Mucosa of stomach (tissue), 1 donor: ENCODE measurements at regions not wholly inside any gene's neighbourhood (a gene's known extent, or its start where the extent isn't known, plus 50 kb on each side); places are given as distances from the start of the nearest gene placed in this dataset.
"Not testable (repeated sequence)": the region's sequence is repeated elsewhere in the genome, so short reads cannot be mapped to it uniquely, and the experiment has no call there.

Experiments used
- H3K27me3 ChIP-seq: one replicate; pipeline ENCODE4 v1.7.0; 2013; ENCODE audit warnings: mild to moderate bottlenecking, low read length; ENCODE audit not compliant: control insufficient read depth, insufficient read depth
- H3K36me3 ChIP-seq: one replicate; pipeline ENCODE4 v1.7.0; 2013; ENCODE audit warnings: low read length; ENCODE audit not compliant: control insufficient read depth, insufficient read depth
- H3K4me1 ChIP-seq: one replicate; pipeline ENCODE4 v1.7.0; 2013; ENCODE audit warnings: mild to moderate bottlenecking, low read length; ENCODE audit not compliant: control insufficient read depth, insufficient read depth
- H3K4me3 ChIP-seq: one replicate; pipeline ENCODE4 v1.7.0; 2013; ENCODE audit warnings: low read length
- H3K9ac ChIP-seq: one replicate; pipeline ENCODE4 v1.7.0; 2013; ENCODE audit warnings: mild to moderate bottlenecking, low read length, moderate library complexity
- H3K9me3 ChIP-seq: one replicate; pipeline ENCODE4 v1.7.0; 2013; ENCODE audit warnings: mild to moderate bottlenecking, low read length, moderate library complexity; ENCODE audit not compliant: control insufficient read depth
- donor health status: Pancreatic carcinoma.

DNA sequence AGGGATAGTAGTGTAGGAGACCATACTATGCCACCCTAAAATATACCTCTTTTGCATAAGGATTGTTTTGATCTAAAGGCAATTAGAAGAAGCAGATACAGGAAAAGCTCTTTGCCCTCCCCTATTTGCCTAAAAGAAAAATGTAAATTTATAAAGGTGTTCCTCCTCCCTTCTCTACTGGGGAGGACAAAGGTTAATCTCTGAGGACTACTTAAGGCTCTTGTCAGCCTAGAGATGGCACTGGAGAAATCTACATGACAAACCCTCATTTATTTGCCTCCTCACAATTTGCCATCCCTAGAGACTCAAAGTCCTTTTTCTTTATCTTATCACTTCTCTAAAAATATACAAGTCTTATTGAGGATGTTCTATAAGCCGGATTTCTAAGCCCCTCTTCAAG is 1021.8 kb downstream of the STPG2 start:
- H3K36me3 ChIP-seq = no peaks in the 10 kb centered on the region
- H3K27me3 ChIP-seq = no peaks in the 10 kb centered on the region
- H3K9ac ChIP-seq = no peak overlapping the region
- no peaks in the 10 kb centered on the region for H3K4me1 ChIP-seq
- no peak overlapping the region for H3K4me3 ChIP-seq
- no peaks in the 10 kb centered on the region for H3K9me3 ChIP-seq

DNA sequence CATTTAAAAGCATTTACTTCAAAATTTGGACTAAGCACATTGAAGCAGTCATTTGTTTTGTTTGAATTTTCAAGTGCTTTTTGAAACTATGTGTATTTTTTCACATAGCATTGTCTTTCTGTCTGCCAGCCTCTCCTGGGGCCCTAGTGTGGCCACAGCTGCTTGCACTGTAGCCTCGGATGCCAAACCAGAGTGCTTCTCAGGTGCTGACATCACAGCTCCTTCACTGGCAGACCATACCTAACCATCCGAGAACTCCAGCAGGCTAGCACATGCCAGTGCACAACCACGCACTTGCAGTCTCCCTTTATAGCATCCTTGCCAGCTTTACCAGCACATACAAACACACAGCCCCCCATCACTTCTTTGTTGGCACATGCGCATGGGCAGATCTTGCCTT is 1019.7 kb downstream of the STPG2 start:
- no peak overlapping the region for H3K4me3 ChIP-seq
- no peaks in the 10 kb centered on the region for H3K27me3 ChIP-seq
- no peaks in the 10 kb centered on the region for H3K9me3 ChIP-seq
- H3K9ac ChIP-seq = no peak overlapping the region
- no peaks in the 10 kb centered on the region for H3K36me3 ChIP-seq
- H3K4me1 ChIP-seq = no peaks in the 10 kb centered on the region

DNA sequence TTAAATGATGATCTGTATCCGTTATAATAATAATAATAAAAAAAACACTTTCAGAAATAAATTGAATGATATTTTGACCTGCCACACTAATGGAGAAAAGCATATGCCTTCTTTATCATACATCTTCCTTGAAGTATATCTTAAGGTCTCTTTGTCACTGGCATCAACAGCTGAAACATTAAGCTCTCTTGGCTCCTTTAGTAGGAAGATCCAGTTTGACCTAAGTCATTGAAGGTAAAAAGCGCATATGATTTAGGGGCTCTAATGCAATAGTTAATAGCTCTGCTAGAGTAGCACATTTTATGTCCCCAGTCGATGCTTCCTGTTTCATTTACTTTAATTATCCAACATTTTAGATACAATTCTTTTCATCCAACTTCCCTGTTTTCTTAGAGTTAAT is 1010.8 kb downstream of the STPG2 start:
- H3K36me3 ChIP-seq = no peaks in the 10 kb centered on the region
- H3K4me3 ChIP-seq = no peak overlapping the region
- no peaks in the 10 kb centered on the region for H3K27me3 ChIP-seq
- no peak overlapping the region for H3K9ac ChIP-seq
- H3K9me3 ChIP-seq = no peaks in the 10 kb centered on the region
- no peaks in the 10 kb centered on the region for H3K4me1 ChIP-seq

DNA sequence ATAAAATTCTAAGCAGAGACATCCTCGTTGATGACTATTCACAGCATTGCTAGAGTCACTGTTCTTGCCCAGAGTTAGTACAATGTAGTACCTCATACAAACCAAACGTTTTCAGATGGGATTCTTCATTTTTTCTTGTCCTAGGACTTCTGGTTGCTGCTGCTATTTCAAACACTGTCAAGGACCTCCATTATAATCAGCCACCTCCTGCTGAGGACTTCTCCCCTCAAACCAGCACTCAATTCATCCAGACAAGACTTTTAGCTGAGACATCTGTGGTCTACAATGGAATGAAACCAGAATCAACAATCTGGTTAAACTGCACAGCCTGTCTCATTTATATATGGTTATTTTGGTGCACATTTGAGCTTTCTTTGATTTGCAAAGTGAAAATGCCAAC is 1008.8 kb downstream of the STPG2 start:
- Histone ChIP-seq H3K9me3 (no peaks in the 10 kb centered on the region), H3K4me1 (no peaks in the 10 kb centered on the region), H3K4me3 (no peak overlapping the region), H3K36me3 (no peaks in the 10 kb centered on the region), H3K27me3 (no peaks in the 10 kb centered on the region), H3K9ac (no peak overlapping the region)

DNA sequence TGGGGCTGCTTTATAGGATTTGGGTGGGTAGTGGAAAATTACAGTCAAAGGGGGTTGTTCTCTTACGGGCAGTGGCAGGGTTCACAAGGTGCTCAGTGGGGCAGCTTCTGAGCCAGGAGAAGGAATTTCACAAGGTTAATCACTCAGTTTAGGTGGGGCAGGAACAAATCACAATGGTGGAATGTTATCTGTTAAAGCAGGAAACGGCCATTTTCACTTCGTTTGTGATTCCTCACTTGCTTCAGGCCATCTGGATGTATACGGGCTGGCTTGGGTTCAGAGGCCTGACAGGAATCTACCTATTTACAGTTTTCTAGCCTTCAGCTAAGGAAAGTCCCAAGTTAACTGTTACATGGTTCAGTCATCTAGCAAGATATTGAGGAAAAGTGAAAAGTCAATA is 1003.5 kb downstream of the STPG2 start:
- Histone ChIP-seq H3K27me3 (no peaks in the 10 kb centered on the region), H3K36me3 (no peaks in the 10 kb centered on the region), H3K9ac (no peak overlapping the region), H3K4me3 (no peak overlapping the region), H3K4me1 (no peaks in the 10 kb centered on the region), H3K9me3 (no peaks in the 10 kb centered on the region)

DNA sequence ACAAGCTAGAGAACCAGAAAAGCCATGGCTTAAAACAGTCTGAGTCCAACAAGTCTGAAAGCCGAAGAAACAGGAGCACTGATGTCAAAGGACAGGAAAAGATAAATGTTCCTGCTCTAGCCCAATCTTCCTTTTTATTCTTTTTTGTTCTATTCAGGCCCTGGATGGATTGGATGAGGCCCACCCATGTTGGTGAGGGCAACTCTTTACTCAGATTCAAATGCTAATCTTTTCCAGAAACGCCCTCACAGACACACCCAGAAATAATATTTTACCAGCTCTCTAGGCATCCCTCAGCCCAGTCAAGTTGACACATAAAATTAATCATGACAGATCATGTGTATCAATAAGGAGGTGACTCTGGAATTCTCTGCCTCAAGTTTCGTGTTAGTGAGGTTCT is 1002.7 kb downstream of the STPG2 start:
- H3K27me3 ChIP-seq = no peaks in the 10 kb centered on the region
- no peak overlapping the region for H3K9ac ChIP-seq
- no peaks in the 10 kb centered on the region for H3K36me3 ChIP-seq
- H3K9me3 ChIP-seq = no peaks in the 10 kb centered on the region
- no peaks in the 10 kb centered on the region for H3K4me1 ChIP-seq
- H3K4me3 ChIP-seq = no peak overlapping the region

DNA sequence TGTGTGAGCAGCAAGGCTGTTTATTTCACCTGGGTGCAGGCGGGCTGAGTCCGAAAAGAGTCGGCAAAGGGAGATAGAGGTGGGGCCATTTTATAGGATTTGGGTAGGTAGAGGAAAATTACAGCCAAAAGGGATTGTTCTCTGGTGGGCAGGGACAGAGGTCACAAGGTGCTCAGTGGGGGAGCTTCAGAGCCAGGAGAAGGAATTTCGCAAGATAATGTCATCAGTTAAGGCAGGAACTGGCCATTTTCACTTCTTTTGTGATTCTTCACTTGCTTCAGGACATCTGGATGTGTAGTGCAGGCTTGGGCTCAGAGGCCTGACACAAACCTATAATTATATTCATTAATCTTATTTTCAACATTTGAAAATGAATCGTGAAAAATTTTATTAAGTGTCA is 1001.9 kb downstream of the STPG2 start:
- H3K9me3 ChIP-seq, H3K4me1 ChIP-seq, H3K4me3 ChIP-seq, H3K27me3 ChIP-seq, H3K36me3 ChIP-seq, H3K9ac ChIP-seq: not testable (repeated sequence)

DNA sequence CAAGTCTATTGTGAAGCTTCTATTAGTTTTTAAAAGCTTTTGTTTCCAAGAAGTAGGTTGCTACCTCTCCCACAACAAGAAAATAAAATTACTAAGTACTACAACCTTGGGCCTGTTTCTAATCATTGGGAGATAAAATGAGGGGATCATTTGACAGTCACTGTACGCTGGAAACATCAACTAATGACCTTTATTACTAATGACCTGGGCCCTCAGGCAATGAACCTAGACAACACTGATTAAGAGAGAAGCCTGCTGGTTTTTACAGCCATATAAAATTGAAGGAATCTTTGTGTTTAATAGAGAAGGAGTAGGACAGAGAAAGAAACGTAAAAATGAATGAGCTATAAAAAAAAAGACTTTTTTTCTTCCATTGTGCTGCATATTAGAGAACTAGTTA is 1000.9 kb downstream of the STPG2 start:
- Histone ChIP-seq H3K36me3 (no peaks in the 10 kb centered on the region), H3K27me3 (no peaks in the 10 kb centered on the region), H3K4me1 (no peaks in the 10 kb centered on the region), H3K9ac (no peak overlapping the region), H3K4me3 (no peak overlapping the region), H3K9me3 (no peaks in the 10 kb centered on the region)

DNA sequence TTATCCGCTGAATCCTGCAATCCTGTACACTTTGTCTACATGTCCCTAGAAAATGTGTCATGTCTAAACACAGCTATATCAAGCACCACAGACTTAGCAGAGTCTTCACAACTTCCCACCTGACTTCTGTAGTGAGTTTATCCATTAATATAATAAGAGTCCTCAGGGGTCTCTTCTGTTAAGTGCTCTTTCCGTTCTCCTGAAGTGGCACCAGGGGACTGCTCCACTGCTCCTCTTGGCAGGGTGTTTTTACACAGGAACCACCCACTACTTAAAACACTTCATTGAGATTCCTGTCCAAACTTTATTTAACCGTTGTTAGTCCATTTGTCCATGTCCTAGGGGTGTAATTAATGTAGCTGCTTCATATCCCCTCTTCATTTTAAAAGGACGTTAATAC is 1000.4 kb downstream of the STPG2 start:
- Histone ChIP-seq H3K36me3 (no peaks in the 10 kb centered on the region), H3K9me3 (no peaks in the 10 kb centered on the region), H3K4me1 (no peaks in the 10 kb centered on the region), H3K9ac (no peak overlapping the region), H3K4me3 (no peak overlapping the region), H3K27me3 (no peaks in the 10 kb centered on the region)

DNA sequence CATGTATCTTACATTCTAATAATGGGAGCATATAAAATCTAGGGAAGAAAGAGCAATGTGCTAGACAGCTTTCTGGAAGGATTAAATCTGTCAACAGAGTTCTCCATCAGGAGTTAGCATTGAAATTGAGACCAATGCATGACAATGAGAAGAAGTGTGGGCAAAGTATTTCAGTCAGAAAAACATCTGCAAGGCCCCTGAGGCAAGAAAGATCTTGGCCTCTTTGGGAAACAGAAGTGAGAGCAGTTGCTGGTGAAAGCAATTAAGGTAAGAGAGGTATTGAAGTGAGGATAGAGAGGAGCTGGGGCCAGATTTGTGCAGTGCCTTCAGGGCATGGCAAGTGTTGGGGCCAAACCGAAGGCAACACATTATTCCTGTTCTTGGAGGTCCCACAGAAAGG is 999.1 kb downstream of the STPG2 start:
- H3K27me3 ChIP-seq = no peaks in the 10 kb centered on the region
- no peak overlapping the region for H3K4me3 ChIP-seq
- no peaks in the 10 kb centered on the region for H3K4me1 ChIP-seq
- H3K36me3 ChIP-seq = no peaks in the 10 kb centered on the region
- no peaks in the 10 kb centered on the region for H3K9me3 ChIP-seq
- no peak overlapping the region for H3K9ac ChIP-seq

DNA sequence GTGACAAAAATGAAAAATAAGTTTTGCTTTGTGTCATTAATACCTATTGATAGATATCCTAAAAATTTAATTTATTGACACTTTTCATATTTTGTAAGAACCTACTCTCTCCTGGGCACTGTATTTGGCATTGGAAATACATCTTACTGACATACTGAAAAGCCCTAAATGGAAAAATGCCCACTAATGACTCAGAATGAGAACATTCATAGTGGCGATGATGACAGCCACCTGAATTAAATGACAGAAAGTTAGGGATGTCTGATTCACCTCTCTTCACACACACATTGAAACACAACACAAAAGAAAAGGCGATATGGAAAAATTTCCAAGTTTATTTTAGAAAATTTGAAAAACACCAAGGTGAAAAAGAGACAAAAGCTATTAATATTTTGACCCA is 992.3 kb downstream of the STPG2 start:
- Histone ChIP-seq H3K9ac (no peak overlapping the region), H3K27me3 (no peaks in the 10 kb centered on the region), H3K4me3 (no peak overlapping the region), H3K4me1 (no peaks in the 10 kb centered on the region), H3K9me3 (no peaks in the 10 kb centered on the region), H3K36me3 (no peaks in the 10 kb centered on the region)

DNA sequence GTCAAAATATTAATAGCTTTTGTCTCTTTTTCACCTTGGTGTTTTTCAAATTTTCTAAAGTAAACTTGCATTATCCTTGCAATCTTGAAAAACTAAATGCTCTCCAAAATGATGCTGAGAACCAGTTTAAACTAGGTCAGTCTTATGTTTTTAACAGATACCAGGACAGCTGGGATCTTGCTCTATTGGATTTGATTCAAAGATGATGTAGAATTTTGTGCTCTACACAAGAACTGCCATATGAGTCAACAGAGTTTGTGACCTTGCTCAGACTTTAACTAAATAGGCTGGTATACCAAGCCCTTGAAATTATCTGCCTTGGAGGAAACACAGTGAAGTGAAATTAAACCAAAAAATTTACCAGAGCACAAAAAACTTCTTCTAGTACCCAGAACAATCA is 991.1 kb downstream of the STPG2 start:
- H3K9me3 ChIP-seq = no peaks in the 10 kb centered on the region
- H3K4me1 ChIP-seq = no peaks in the 10 kb centered on the region
- no peak overlapping the region for H3K9ac ChIP-seq
- no peaks in the 10 kb centered on the region for H3K36me3 ChIP-seq
- H3K27me3 ChIP-seq = no peaks in the 10 kb centered on the region
- no peak overlapping the region for H3K4me3 ChIP-seq

DNA sequence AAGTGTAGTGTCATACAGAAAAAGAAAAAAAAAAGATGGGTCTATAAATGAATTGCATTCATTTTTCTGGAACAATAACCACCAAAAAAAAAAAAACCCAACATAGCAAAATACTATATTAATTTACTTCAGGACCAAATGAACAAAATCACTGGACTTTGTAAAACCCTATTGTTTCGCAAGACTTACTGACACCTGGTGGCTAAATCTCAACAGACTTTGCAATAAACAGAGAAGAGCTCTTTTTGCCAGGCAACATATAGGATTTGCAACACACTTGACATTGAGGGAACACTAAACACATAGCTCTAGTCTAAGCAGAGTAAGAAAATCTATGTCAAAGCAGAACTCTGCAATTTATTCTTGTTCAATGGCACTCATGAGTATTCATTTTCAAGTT is 990.2 kb downstream of the STPG2 start:
- H3K4me1 ChIP-seq = no peaks in the 10 kb centered on the region
- H3K9me3 ChIP-seq = no peaks in the 10 kb centered on the region
- H3K27me3 ChIP-seq = no peaks in the 10 kb centered on the region
- H3K9ac ChIP-seq = no peak overlapping the region
- no peak overlapping the region for H3K4me3 ChIP-seq
- no peaks in the 10 kb centered on the region for H3K36me3 ChIP-seq
